ENCODE measurements at regions not wholly inside any gene's neighbourhood (a gene's known extent, or its start where the extent isn't known, plus 50 kb on each side); places are given as distances from the start of the nearest gene placed in this dataset.

- TF ChIP-seq CTCF (IDR thresholded peaks at IDR 0.05), result no peak
- H3K4me3 ChIP-seq, result no peak overlapping the region
- peaks cover 0 to 10% of the 10 kb centered on the region in 2 donors for H3K9me3 ChIP-seq
- H3K4me1 ChIP-seq, result no peaks in the 10 kb centered on the region
- H3K27ac ChIP-seq, result no peak overlapping the region
- H3K27me3 ChIP-seq, result no peaks in the 10 kb centered on the region
- DNase-seq (ENCODE audit: low spot score in 2 of 2), result no peak
- intact Hi-C loops (cut with DNase I), result no loop called here
- no peaks in the 10 kb centered on the region for H3K36me3 ChIP-seq
Measured at GRCh38 chr18:10225300-10225699, 229.1 kb upstream of the APCDD1 start.

- no peak for DNase-seq (ENCODE audit: low spot score in 2 of 2)
- H3K27me3 ChIP-seq, result no peaks in the 10 kb centered on the region
- intact Hi-C loops (cut with DNase I), result no loop called here
- H3K4me1 ChIP-seq, result no peaks in the 10 kb centered on the region
- no peak for TF ChIP-seq CTCF (IDR thresholded peaks at IDR 0.05)
- H3K36me3 ChIP-seq, result no peaks in the 10 kb centered on the region
- no peak overlapping the region for H3K27ac ChIP-seq
- H3K9me3 ChIP-seq, result peaks cover 0 to 10% of the 10 kb centered on the region in 2 donors
- no peak overlapping the region for H3K4me3 ChIP-seq
Measured at GRCh38 chr18:10226971-10227370, 227.5 kb upstream of the APCDD1 start.

GRCh38 chr18:10228326-10228725, 226.1 kb upstream of the APCDD1 start:
- Histone ChIP-seq H3K27ac (no peak overlapping the region), H3K27me3 (no peaks in the 10 kb centered on the region), H3K36me3 (no peaks in the 10 kb centered on the region), H3K9me3 (peaks cover 0 to 10% of the 10 kb centered on the region in 2 donors), H3K4me3 (no peak overlapping the region), H3K4me1 (no peaks in the 10 kb centered on the region)
- no peak for TF ChIP-seq CTCF (IDR thresholded peaks at IDR 0.05)
- intact Hi-C loops (cut with DNase I), result no loop called here
- no peak for DNase-seq (ENCODE audit: low spot score in 2 of 2)

GRCh38 chr18:10229458-10229857, 225.0 kb upstream of the APCDD1 start:
- H3K36me3 ChIP-seq, result no peaks in the 10 kb centered on the region
- H3K27ac ChIP-seq, result no peak overlapping the region
- peaks cover 0 to 10% of the 10 kb centered on the region in 2 donors for H3K9me3 ChIP-seq
- no peak for TF ChIP-seq CTCF (IDR thresholded peaks at IDR 0.05)
- no peaks in the 10 kb centered on the region for H3K4me1 ChIP-seq
- intact Hi-C loops (cut with DNase I), result no loop called here
- no peak for DNase-seq (ENCODE audit: low spot score in 2 of 2)
- H3K4me3 ChIP-seq, result no peak overlapping the region
- no peaks in the 10 kb centered on the region for H3K27me3 ChIP-seq

- Histone ChIP-seq H3K27ac (no peak overlapping the region), H3K9me3 (peaks cover 0 to 8% of the 10 kb centered on the region in 2 donors), H3K27me3 (no peaks in the 10 kb centered on the region), H3K4me1 (no peaks in the 10 kb centered on the region), H3K4me3 (no peak overlapping the region), H3K36me3 (no peaks in the 10 kb centered on the region)
- DNase-seq (ENCODE audit: low spot score in 2 of 2), result no peak
- no peak for TF ChIP-seq CTCF (IDR thresholded peaks at IDR 0.05)
- intact Hi-C loops (cut with DNase I), result no loop called here
Measured at GRCh38 chr18:10230072-10230471, 224.4 kb upstream of the APCDD1 start.

- no peaks in the 10 kb centered on the region for H3K36me3 ChIP-seq
- H3K27me3 ChIP-seq, result no peaks in the 10 kb centered on the region
- DNase-seq (ENCODE audit: low spot score in 2 of 2), result no peak
- no peak for TF ChIP-seq CTCF (IDR thresholded peaks at IDR 0.05)
- no peak overlapping the region for H3K4me3 ChIP-seq
- H3K9me3 ChIP-seq, result peaks cover 0 to 5% of the 10 kb centered on the region in 2 donors
- H3K27ac ChIP-seq, result no peak overlapping the region
- no peaks in the 10 kb centered on the region for H3K4me1 ChIP-seq
- intact Hi-C loops (cut with DNase I), result no loop called here
Measured at GRCh38 chr18:10231220-10231619, 223.2 kb upstream of the APCDD1 start.
